ENCODE measurements at regions not wholly inside any gene's neighbourhood (a gene's known extent, or its start where the extent isn't known, plus 50 kb on each side); places are given as distances from the start of the nearest gene placed in this dataset.

DNA sequence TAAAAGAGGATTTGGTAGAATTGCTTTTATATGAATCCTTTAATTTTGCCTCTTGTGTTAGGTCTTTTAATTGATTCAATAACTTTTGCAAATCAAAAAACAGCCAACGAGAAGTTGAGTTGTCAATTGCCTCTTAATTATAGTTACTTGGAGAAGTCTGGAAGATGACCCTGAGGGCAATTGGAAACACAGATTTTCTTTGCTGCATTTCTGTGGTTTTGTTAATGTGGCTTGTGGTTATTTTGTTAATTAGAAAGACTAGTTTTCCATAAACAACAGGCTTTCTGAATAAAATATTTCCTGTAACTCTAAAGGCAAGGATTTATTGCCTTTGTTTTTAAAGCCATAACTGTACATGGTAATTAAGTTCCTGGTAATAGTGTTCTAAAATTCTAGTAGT lies 513.0 kb downstream of the EPHA7 start:
- DNase-seq (ENCODE audit: low read depth) = no peak
- TF ChIP-seq, protein P1, sequence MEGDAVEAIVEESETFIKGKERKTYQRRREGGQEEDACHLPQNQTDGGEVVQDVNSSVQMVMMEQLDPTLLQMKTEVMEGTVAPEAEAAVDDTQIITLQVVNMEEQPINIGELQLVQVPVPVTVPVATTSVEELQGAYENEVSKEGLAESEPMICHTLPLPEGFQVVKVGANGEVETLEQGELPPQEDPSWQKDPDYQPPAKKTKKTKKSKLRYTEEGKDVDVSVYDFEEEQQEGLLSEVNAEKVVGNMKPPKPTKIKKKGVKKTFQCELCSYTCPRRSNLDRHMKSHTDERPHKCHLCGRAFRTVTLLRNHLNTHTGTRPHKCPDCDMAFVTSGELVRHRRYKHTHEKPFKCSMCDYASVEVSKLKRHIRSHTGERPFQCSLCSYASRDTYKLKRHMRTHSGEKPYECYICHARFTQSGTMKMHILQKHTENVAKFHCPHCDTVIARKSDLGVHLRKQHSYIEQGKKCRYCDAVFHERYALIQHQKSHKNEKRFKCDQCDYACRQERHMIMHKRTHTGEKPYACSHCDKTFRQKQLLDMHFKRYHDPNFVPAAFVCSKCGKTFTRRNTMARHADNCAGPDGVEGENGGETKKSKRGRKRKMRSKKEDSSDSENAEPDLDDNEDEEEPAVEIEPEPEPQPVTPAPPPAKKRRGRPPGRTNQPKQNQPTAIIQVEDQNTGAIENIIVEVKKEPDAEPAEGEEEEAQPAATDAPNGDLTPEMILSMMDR (IDR thresholded peaks at IDR 0.05; ENCODE audit: control insufficient read depth, extremely low read depth, insufficient read depth) = no peak
- no peak overlapping the region for H3K4me3 ChIP-seq (ENCODE audit: low read depth, low read length)

DNA sequence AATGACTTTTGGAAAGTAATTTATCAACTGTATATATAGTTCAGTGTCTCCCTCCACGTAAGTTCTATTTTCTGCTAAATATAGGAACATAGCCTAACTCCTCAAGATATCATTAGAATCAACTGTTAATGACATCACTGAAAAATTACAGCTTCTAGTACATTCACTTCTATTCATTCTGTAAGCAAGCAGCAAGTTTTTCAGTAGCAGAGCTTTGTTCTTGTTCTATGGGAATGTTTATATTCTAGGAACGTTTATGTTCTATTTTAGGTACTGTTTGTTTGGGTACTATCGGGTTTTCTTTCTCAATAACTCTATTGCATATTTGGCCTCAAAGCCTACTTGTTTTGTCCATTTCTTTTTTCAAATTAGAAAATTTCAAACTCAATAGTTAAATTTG lies 525.6 kb downstream of the EPHA7 start:
- DNase-seq (ENCODE audit: low read depth) = no peak
- no peak overlapping the region for H3K4me3 ChIP-seq (ENCODE audit: low read depth, low read length)
- TF ChIP-seq, protein P1 (IDR thresholded peaks at IDR 0.05; ENCODE audit: control insufficient read depth, extremely low read depth, insufficient read depth) = no peak

DNA sequence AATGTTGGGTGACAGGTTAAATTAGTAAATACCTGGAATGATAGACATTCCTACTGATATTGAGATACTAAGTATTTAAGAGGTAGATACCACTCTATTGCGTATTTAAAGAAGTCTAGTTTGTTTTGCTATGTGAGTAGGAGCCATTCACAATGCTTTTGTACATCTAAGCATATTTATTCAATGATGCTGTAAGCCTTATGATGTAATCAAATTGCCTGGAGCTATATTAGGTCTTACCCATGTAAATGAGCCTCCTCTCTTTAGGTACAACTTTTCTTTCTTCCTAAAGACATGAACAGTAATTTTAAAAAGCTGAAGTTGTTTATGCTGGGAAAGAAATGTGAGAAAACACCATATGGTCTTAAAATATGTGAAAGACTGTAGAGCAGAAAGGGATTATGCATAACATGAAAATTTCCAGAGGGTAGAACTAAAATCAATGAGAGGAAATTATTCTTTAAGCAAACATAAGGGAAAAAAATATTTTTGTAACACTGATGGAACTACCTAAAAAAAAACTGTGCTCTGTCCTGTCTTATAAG lies 526.7 kb downstream of the EPHA7 start:
- peak; percentile 18 for DNase-seq (ENCODE audit: low read depth)
- TF ChIP-seq, protein P1 (IDR thresholded peaks at IDR 0.05; ENCODE audit: control insufficient read depth, extremely low read depth, insufficient read depth) = no peak
- H3K4me3 ChIP-seq (ENCODE audit: low read depth, low read length) = no peak overlapping the region

DNA sequence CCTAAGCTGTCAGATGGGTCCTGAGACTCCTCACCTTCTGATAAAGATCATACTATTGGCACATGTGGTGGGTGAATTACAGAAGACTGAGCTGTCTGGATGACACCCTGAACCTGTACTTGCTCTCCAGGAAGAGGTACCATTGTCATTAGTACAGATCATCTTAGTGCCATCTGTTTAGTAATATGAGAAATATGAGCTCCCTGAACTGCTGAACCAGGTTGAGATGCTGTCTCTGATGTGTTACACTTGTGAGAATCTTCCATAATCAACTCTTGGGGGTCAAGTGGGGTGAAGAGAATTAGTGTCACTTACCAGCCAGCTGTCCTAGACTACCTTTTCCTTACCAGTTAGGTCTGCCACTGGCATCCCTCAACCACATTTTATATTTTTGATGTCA lies 531.0 kb downstream of the EPHA7 start:
- no peak for DNase-seq (ENCODE audit: low read depth)
- H3K4me3 ChIP-seq (ENCODE audit: low read depth, low read length) = no peak overlapping the region
- TF ChIP-seq, protein P1 (IDR thresholded peaks at IDR 0.05; ENCODE audit: control insufficient read depth, extremely low read depth, insufficient read depth) = no peak

DNA sequence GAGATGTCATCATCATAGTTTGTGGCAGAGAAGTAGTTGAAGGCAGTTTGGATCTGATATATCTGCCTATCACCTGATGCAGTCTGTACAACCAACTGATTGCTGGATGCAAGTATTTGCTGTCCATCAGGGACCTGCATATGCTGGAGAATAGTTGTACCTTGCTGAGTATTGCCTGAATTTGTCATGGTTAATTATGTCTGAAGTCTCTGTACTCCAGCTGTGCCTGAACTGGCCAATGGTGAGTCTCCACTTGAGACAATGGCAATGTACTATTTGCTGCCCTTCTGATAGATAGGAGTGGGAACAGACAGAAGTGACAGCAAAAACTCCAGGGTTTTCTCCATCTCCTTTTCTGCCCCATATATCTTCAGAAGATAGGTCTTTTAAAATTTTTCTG lies 531.5 kb downstream of the EPHA7 start:
- TF ChIP-seq, protein P1 (IDR thresholded peaks at IDR 0.05; ENCODE audit: control insufficient read depth, extremely low read depth, insufficient read depth) = no peak
- DNase-seq (ENCODE audit: low read depth) = no peak
- H3K4me3 ChIP-seq (ENCODE audit: low read depth, low read length) = no peak overlapping the region

DNA sequence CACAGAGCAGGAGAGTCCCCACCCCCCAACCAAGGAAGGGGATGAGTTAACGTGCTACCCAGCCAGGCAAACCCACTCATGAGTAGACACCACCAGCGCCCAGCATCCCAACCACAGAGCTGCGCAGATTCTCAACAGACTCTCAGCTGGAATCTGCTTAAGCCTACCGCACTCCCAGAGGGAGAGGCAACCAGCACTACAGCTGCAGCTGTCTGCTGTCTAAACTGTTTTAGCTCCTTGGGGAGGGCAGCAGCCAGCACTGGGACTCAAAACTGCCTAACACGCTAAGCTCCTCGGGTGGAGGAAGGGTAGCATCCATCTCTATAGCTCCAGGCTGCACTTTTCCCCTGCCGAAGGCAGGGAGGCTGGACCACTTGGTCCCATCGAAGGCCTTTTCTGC lies 539.8 kb downstream of the EPHA7 start:
- TF ChIP-seq, protein P1 (IDR thresholded peaks at IDR 0.05; ENCODE audit: control insufficient read depth, extremely low read depth, insufficient read depth) = no peak
- no peak overlapping the region for H3K4me3 ChIP-seq (ENCODE audit: low read depth, low read length)
- no peak for DNase-seq (ENCODE audit: low read depth)

DNA sequence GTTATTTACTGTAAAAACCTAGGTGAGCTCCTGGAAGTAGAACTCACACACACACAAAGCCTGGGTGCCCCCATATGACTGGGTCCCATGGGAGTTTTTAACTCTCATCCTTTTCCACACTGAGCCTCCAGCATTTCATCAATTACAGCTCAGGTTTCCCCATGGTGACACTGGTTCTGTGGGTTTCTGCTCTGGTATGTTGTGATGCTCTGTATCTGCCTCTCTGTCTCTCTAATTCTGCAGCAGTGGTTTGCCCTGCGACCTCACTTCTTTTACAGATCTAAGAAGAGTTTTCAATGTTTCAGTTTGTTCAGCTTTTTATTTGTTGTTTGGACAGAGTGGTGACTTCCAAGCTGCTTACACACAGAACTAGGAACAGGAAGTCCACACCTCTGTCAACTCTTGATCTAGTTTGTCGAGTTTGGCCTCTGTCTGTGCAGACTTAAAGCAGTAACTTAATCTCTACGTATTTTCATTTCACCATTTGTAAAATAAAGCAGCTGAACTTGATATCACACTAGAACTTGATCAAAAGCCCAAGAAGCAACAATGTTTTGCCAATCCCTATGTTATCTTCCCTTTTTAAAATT lies 554.3 kb downstream of the EPHA7 start:
- DNase-seq (ENCODE audit: low read depth) = peak; percentile 88
- TF ChIP-seq, protein P1 (IDR thresholded peaks at IDR 0.05; ENCODE audit: control insufficient read depth, extremely low read depth, insufficient read depth) = no peak
- 0 out of 2 replicates have a peak overlapping the region, but pooled peaks have one; percentile 5 for H3K4me3 ChIP-seq (ENCODE audit: low read depth, low read length)
